ENCODE measurements at regions not wholly inside any gene's neighbourhood (a gene's known extent, or its start where the extent isn't known, plus 50 kb on each side); places are given as distances from the start of the nearest gene placed in this dataset.

DNA sequence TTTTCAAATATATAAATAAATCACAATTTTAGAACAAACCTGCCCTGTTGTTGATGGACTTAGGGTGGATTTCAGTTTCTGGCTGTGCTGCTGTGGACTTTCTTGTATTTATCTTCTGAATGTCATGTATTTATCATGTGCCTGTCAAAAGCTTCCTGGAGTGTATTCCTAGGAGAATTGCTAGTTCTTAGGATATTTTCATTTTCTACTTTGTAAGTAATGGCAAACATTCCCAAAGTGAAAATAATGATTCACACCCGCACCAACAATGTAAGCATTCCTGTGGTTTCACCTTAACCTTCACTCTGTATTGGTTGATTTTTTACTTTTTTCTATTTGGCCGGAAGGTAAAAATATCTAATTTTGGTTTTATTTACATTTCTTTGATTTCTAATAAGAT, 387.8 kb downstream of the SMOC2 start:
- H3K27ac Mint-ChIP-seq (ENCODE audit: unreplicated experiment) = no peak overlapping the region
- no peaks in the 10 kb centered on the region for H3K9me3 Mint-ChIP-seq
- no peak overlapping the region for H3K4me3 Mint-ChIP-seq
- DNase-seq (ENCODE audit: low read depth, low spot score) = no peak
- no peak for TF ChIP-seq CTCF (conservative IDR thresholded peaks at IDR 0.05)
- no peaks in the 10 kb centered on the region for H3K36me3 Mint-ChIP-seq (ENCODE audit: low read depth)
- peaks cover 33% of the 10 kb centered on the region for H3K4me1 Mint-ChIP-seq
- H3K27me3 Mint-ChIP-seq (ENCODE audit: low read depth) = no peaks in the 10 kb centered on the region

- no peaks in the 10 kb centered on the region for H3K36me3 Mint-ChIP-seq (ENCODE audit: low read depth)
- H3K9me3 Mint-ChIP-seq = no peaks in the 10 kb centered on the region
- DNase-seq (ENCODE audit: low read depth, low spot score) = no peak
- no peaks in the 10 kb centered on the region for H3K27me3 Mint-ChIP-seq (ENCODE audit: low read depth)
- no peak overlapping the region for H3K4me3 Mint-ChIP-seq
- H3K27ac Mint-ChIP-seq (ENCODE audit: unreplicated experiment) = no peak overlapping the region
- peaks cover 35% of the 10 kb centered on the region for H3K4me1 Mint-ChIP-seq
- no peak for TF ChIP-seq CTCF (conservative IDR thresholded peaks at IDR 0.05)
These were observed 387.1 kb downstream of the SMOC2 start for GRCh38 chr6:168828035-168828434.

DNA sequence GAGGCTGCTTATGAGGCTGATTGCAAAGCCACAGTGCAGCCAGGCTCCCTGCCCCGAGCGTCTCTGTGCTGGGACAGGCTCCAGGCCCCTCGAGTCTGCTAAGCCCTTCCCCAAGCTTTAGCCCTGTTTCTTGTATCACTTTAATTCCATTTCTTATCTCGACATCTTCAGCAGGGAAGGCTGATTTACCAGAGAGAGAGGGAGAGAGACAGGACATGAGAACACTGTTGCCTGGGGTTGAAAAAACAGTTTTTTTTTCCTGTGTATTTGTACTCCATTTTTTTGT, 386.5 kb downstream of the SMOC2 start:
- no peak for TF ChIP-seq CTCF (conservative IDR thresholded peaks at IDR 0.05)
- Mint-ChIP-seq H3K27me3 (ENCODE audit: low read depth) (no peaks in the 10 kb centered on the region), H3K9me3 (no peaks in the 10 kb centered on the region), H3K27ac (ENCODE audit: unreplicated experiment) (no peak overlapping the region), H3K4me3 (no peak overlapping the region), H3K36me3 (ENCODE audit: low read depth) (no peaks in the 10 kb centered on the region), H3K4me1 (peaks cover 37% of the 10 kb centered on the region)
- no peak for DNase-seq (ENCODE audit: low read depth, low spot score)

DNA sequence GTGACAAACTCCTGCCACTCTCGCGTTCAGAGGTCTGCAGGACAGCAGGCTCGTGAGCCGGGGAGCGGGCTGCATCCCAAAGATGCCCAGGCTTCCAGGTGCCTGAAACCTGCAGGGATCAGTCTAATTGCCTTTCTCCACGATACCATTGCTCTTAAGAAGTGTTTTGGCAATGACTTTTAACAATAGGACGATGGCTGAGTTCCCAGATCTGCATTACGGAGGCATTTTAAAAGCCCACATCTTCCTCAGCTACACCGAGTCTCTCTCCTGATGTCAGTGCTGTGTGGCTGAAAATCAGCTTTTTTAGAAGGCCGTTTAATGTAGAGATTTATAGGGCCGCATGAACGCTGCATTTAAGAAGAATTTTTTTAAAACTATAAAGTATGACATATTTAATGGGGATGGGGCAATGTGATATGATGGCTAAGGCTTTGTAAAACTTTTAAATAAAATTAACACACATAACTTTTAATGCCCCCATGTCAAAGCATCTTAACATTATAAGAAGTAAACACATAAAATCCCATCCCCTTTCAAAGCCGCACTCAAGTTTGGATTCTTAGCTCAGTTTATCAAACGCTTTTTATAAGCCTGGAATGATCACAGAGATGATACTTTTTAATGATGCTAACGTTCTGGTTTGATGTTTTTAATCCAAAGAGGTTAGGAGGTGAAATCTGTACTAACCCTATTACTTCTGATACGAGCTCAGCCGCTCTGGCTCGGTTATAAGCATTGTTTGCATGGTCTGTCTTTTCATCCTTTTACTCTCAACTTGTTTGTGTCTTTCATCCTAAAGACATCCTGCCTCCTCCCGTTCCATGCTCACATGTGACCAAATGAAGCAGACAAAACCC, 386.0 kb downstream of the SMOC2 start:
- Mint-ChIP-seq H3K27me3 (ENCODE audit: low read depth) (no peaks in the 10 kb centered on the region), H3K36me3 (ENCODE audit: low read depth) (no peaks in the 10 kb centered on the region), H3K4me1 (peaks cover 41% of the 10 kb centered on the region), H3K27ac (ENCODE audit: unreplicated experiment) (no peak overlapping the region), H3K4me3 (no peak overlapping the region), H3K9me3 (no peaks in the 10 kb centered on the region)
- DNase-seq (ENCODE audit: low read depth, low spot score) = no peak
- no peak for TF ChIP-seq CTCF (conservative IDR thresholded peaks at IDR 0.05)

GRCh38 chr6:168826078-168826390, 385.1 kb downstream of the SMOC2 start:
- Mint-ChIP-seq H3K36me3 (ENCODE audit: low read depth) (no peaks in the 10 kb centered on the region), H3K27ac (ENCODE audit: unreplicated experiment) (no peak overlapping the region), H3K27me3 (ENCODE audit: low read depth) (no peaks in the 10 kb centered on the region), H3K4me1 (peaks cover 41% of the 10 kb centered on the region), H3K9me3 (no peaks in the 10 kb centered on the region), H3K4me3 (no peak overlapping the region)
- TF ChIP-seq CTCF (conservative IDR thresholded peaks at IDR 0.05) = no peak
- no peak for DNase-seq (ENCODE audit: low read depth, low spot score)

Measured in neural crest cell (in vitro differentiated cells).